ENCODE measurements at regions not wholly inside any gene's neighbourhood (a gene's known extent, or its start where the extent isn't known, plus 50 kb on each side); places are given as distances from the start of the nearest gene placed in this dataset.

- H3K4me3 ChIP-seq (ENCODE audit: low read length), result no peak overlapping the region
- no peak for DNase-seq (ENCODE audit: low read depth)
- TF ChIP-seq CTCF (conservative IDR thresholded peaks at IDR 0.05; ENCODE audit: low read length), result no peak
Observed at GRCh38 chr5:60136841-60137240, 243.3 kb upstream of the PDE4D start.

- no peak for TF ChIP-seq CTCF (conservative IDR thresholded peaks at IDR 0.05; ENCODE audit: low read length)
- H3K4me3 ChIP-seq (ENCODE audit: low read length), result no peak overlapping the region
- DNase-seq (ENCODE audit: low read depth), result no peak
Observed at GRCh38 chr5:60131504-60131903, 238.0 kb upstream of the PDE4D start.

- TF ChIP-seq CTCF (conservative IDR thresholded peaks at IDR 0.05; ENCODE audit: low read length), result no peak
- no peak overlapping the region for H3K4me3 ChIP-seq (ENCODE audit: low read length)
- no peak for DNase-seq (ENCODE audit: low read depth)
Observed at GRCh38 chr5:60125636-60126035, 232.1 kb upstream of the PDE4D start.

- no peak overlapping the region for H3K4me3 ChIP-seq (ENCODE audit: low read length)
- DNase-seq (ENCODE audit: low read depth), result peak; percentile 26
- TF ChIP-seq CTCF (conservative IDR thresholded peaks at IDR 0.05; ENCODE audit: low read length), result no peak
Observed at GRCh38 chr5:60102961-60103693, 209.6 kb upstream of the PDE4D start.

GRCh38 chr5:60101573-60101972 lies 208.0 kb upstream of the PDE4D start:
- TF ChIP-seq CTCF (conservative IDR thresholded peaks at IDR 0.05; ENCODE audit: low read length), result no peak
- no peak for DNase-seq (ENCODE audit: low read depth)
- H3K4me3 ChIP-seq (ENCODE audit: low read length), result no peak overlapping the region

- H3K4me3 ChIP-seq (ENCODE audit: low read length), result no peak overlapping the region
- DNase-seq (ENCODE audit: low read depth), result peak; percentile 19
- no peak for TF ChIP-seq CTCF (conservative IDR thresholded peaks at IDR 0.05; ENCODE audit: low read length)
Observed at GRCh38 chr5:60092671-60093422, 199.3 kb upstream of the PDE4D start.

GRCh38 chr5:60086583-60086982 lies 193.1 kb upstream of the PDE4D start:
- DNase-seq (ENCODE audit: low read depth), result no peak
- TF ChIP-seq CTCF (conservative IDR thresholded peaks at IDR 0.05; ENCODE audit: low read length), result no peak
- H3K4me3 ChIP-seq (ENCODE audit: low read length), result no peak overlapping the region

All from AG10803 (cell line).